ENCODE measurements at regions not wholly inside any gene's neighbourhood (a gene's known extent, or its start where the extent isn't known, plus 50 kb on each side); places are given as distances from the start of the nearest gene placed in this dataset.

- DNase-seq, result peak; percentile 61
- Histone ChIP-seq H3K36me3 (replicated peaks) (no peaks in the 10 kb centered on the region), H3K27me3 (replicated peaks) (no peaks in the 10 kb centered on the region), H3K4me3 (ENCODE audit: low read depth, low read length) (no peak overlapping the region), H3K27ac (no peak overlapping the region)
- in situ Hi-C loops (cut with HindIII; ENCODE audit: low pct_ligation_motif_present, low sequenced_read_pairs), result no loop called here
- peak; percentile 95 for TF ChIP-seq CTCF (IDR thresholded peaks at IDR 0.05; ENCODE audit: low read depth, low read length, missing control alignments)
Observed at GRCh38 chr11:26276798-26277424, 55.0 kb upstream of the ANO3 start.

GRCh38 chr11:26278354-26278753 is 53.6 kb upstream of the ANO3 start:
- no peak for DNase-seq
- no peak overlapping the region for H3K27ac ChIP-seq
- H3K27me3 ChIP-seq (replicated peaks), result no peaks in the 10 kb centered on the region
- in situ Hi-C loops (cut with HindIII; ENCODE audit: low pct_ligation_motif_present, low sequenced_read_pairs), result no loop called here
- H3K36me3 ChIP-seq (replicated peaks), result no peaks in the 10 kb centered on the region
- TF ChIP-seq CTCF (IDR thresholded peaks at IDR 0.05; ENCODE audit: low read depth, low read length, missing control alignments), result peak; percentile 19
- H3K4me3 ChIP-seq (ENCODE audit: low read depth, low read length), result no peak overlapping the region

Data from brain microvascular endothelial cell (primary cell).